GM18511 (cell line): ENCODE measurements at regions not wholly inside any gene's neighbourhood (a gene's known extent, or its start where the extent isn't known, plus 50 kb on each side); places are given as distances from the start of the nearest gene placed in this dataset.
"Not testable (repeated sequence)": the region's sequence is repeated elsewhere in the genome, so short reads cannot be mapped to it uniquely, and the experiment has no call there.

Experiments
- ATAC-seq: cut with Tn5 transposase; IDR thresholded peaks from one replicate; pipeline ENCODE4 v1.9.1; 2021; ENCODE audit warnings: mild to moderate bottlenecking, moderate library complexity; ENCODE audit not compliant: unreplicated experiment

- ATAC-seq = no peak
Measured at GRCh38 chrX:26908218-26908617, 554.9 kb downstream of the PPP4R3C start.

- no peak for ATAC-seq
Measured at GRCh38 chrX:26889574-26889973, 573.6 kb downstream of the PPP4R3C start.

DNA sequence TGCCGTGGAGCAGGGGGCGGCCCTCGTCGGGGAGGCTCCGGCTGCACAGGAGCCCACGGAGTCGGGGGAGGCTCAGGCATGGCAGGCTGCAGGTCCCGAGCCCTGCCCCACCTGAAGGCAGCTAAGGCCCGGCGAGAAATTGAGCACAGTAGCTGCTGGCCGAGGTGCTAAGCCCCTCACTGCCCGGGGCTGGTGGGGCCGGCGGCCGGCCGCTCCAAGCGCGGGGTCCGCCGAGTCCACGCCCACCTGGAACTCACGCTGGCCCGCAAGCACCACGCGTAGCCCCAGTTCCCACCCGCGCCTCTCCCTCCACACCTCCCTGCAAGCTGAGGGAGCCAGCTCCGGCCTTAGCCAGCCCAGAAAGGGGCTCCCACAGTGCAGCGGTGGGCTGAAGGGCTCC, 589.4 kb downstream of the PPP4R3C start:
- no peak for ATAC-seq

- no peak for ATAC-seq
Measured at GRCh38 chrX:26871967-26872366, 591.2 kb downstream of the PPP4R3C start.

DNA sequence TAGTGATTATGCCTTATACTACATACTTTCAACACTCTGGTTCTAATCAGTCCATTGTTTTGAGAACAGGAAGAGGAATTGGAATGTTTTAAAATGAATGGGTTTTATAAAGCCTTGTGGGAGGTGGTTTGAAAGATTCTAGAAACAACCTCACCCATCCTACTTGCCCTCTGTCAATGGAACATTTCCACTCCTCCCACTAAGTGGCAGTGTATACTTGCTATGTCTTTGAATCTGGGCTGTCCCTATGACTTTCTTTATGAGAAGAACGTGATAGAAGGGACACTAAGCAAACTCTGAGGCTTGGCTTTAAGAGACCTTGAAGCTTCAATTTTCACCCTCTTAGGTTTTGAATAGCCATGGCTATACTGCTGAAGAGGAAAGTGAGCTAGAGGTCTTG, 611.2 kb downstream of the PPP4R3C start:
- no peak for ATAC-seq

DNA sequence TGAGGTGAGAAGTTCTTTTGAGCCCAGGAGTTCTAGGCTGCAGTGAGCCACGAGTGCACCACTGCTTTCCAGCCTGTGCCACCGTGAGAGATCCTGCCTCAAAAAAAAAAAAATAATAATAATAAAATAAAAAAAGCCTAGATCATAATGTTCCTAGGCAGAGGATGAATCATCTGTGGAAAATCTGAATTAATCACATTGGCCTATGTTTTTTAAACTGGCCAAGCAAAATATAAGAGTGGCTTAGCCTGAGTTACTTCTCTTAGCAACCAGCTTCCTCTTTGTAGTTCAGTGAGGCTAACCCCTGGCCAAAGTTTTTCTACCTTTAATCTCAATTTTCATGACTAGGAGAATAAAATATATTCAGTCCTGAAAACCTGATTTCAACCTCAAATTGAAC, 614.6 kb downstream of the PPP4R3C start:
- no peak for ATAC-seq

DNA sequence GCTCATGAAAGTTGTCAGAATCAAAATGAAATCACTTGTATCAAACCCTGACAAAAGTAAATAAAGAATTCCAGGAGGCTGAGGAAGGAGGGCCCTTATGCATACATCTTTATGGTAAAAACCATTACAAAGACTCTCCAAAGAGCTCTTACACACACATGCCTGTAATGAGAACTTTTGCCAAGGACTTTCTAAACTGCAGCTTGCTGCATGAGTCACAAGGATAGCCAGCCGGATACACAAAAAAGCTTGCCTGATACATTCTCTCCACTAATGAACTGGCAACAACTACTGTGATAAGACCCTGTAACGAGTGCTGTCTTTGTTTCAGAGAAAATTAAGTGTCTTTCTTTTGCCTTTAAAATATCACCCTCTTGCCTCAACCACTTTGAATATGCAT, 618.1 kb downstream of the PPP4R3C start:
- no peak for ATAC-seq

- ATAC-seq = no peak
Measured at GRCh38 chrX:26822448-26822847, 606.5 kb downstream of the MAGEB5 start.

DNA sequence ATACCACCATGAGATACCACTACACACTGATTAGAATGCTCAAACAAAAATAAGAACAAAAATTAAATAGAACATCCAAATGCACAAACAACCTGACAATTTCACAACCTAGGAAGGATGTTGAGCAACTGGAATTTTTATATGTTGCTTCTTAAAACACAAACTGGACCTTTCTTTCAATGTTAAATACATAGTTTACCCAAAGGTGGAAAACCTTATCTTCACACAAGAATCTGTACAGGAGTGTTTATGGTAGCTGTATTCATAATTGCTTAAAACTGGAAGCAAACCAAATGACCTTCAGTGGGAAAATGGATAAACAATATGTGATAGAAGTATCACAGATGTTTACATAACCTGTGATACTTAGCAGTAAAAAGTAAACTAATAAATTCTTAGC, 573.8 kb downstream of the MAGEB5 start:
- ATAC-seq = no peak

DNA sequence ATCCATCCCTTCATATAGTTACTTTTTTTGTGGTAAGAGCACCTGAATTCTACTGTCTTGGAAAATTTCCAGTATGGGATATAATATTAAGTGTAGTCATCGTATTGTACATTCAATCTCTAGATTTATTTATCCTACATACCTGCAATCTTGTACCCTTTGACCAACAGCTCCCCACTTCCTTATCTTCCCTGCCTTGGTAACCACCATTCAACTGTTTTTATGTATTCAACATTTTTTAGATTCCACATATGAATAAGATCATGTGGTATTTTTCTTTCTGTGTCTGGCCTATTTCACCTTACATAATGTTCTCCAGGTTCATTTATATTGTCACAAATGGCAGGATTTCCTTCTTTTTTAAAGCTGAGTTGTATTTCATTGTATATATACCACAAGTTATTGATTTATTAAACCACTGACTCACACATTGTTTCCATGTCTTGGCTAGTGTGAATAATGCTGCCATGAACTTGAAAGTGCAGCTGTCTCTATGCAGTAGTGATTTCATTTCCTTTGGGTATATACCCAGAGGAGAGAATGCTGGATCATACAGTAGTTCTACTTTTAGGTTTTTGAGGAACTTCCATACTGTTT, 572.5 kb downstream of the MAGEB5 start:
- no peak for ATAC-seq

DNA sequence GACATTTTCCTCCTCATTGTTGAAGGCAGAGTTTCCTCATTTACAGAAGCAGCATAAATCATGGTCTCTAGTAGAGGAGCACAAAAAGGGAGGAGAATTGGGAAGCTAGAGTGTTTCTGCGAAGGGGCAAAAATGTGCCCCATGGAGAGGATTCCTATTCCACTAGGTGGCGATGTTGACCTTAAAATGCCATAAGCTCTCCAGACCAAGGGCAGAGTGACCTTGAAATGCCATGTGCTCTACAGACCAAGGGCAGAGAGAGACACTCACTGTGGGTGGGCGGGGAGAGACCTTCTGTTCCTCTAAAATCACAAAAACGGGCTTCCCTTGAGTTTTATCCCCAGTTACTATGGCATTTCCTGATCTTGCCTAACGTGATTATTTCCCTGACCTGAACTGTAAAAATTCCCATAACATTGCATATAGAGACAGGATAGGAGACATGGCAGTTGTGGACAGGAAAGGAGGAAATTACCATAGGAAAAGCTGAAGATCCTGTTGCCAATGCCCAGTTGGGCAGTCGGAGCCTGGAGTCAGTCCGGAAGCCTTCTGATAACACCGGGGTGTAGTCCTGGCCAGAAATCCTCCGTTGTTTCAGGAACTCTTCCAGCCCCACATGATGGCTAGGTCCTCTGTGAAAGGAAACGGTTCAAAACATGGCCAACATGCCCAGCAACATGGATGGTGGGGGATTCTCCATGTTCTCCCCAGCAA, 567.7 kb downstream of the MAGEB5 start:
- ATAC-seq = peak; percentile 83

DNA sequence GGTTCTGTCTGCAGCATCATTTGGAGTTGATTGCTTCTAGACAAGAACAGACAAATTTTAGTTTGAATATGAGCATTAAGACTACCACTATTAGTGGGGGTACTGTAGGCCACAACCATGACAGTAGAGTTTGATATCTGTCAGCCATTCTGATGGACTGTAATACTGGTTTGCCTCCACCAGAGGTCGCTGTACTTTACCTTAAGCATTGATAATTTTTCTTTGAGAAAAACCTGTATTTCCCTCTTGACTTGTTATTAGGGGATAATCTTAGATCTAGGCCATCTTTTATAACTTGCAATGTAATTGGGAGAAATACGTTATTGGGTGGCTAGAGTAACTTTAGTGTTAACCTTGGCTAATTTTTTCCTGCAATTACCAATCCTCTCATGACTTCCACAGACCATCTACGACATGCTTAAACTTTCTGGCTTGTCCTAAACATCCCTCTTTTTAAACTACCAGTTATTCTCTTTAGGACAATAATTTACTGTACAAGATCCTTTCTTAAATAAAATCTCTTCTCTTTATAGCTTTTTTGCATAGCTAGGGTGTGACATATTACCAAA, 562.4 kb downstream of the MAGEB5 start:
- ATAC-seq = no peak

- ATAC-seq = no peak
Measured at GRCh38 chrX:26762253-26762652, 546.3 kb downstream of the MAGEB5 start.

DNA sequence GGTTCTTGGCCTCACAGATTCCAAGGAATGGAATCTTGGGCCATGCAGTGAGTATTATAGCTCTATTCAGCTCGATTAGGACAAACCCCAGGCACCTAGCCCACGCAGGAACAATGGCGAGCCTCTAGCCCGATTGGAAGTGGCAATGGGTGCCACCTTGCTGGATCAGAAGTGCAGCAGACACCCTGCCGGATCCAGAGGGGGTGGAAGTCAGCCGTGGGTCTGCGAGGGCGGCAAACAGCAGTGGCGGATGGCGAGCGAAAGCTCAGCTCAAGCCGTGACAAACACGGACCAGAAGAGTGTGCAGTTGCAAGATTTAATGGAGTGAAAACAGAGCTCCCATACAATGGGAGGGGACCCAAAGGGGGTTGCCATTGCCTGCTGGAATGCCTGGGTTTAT, 539.8 kb downstream of the MAGEB5 start:
- not testable (repeated sequence) for ATAC-seq

DNA sequence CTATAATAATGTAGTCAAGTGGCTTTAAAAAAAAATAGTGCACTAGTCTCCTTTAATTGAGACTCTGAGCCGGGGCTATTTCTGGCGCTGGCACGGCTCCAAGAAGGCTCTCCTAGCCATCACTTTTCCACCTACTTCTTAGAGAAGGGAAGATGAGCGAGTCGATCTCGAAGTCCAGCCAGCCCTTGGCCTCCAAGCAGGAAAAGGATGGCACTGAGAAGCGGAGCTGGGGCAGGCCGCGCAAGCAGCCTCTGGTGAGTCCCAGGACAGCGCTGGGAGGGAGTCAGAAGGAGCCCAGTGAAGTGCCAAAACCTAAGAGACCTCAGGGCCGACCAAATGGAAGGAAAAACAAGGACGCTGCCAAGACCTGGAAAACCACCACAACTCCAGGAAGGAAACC, 531.9 kb downstream of the MAGEB5 start:
- no peak for ATAC-seq

GRCh38 chrX:26722666-26723428, 506.9 kb downstream of the MAGEB5 start:
- no peak for ATAC-seq

DNA sequence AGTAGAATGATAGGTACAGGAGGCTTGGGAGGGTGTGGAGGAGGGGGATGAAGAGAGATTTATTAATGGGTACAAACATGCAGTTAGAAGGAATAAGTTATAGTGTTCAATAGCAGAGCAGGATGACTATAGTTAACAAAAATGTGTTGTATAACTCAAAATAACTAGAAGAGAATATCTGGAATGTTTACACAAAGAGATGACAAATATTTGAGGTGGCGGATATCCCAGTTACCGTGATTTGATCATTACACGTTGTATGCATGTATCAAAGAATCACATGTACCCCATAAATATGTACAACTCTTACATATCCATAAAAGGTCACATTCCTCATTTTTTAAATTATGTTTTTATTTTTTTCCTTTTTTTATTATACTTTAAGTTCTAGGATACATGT, 456.6 kb downstream of the MAGEB5 start:
- ATAC-seq = no peak

GRCh38 chrX:26670521-26670920, 454.6 kb downstream of the MAGEB5 start:
- ATAC-seq = no peak

- no peak for ATAC-seq
Measured at GRCh38 chrX:26664919-26665318, 448.9 kb downstream of the MAGEB5 start.

DNA sequence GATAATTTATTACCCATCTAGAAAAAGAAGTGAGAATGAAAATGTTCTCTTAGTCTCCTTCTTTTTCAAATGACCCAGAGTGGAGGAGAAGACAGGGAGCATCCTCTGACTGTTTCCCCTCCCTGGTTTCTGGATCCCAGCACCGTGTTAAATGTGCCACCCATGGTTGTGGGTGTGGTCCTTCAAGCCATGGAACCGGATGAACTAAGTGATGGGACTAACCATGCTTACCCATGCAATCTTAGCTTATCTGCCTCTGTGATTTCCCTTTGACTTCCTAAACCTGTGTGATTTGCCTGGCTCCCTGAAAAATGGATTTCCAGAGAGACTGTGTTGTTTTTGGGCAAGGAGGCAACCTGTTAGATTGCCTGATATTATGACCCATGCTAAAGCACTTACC, 437.1 kb downstream of the MAGEB5 start:
- ATAC-seq = no peak

GRCh38 chrX:26651755-26652154, 435.8 kb downstream of the MAGEB5 start:
- no peak for ATAC-seq

GRCh38 chrX:26649534-26649933, 433.6 kb downstream of the MAGEB5 start:
- ATAC-seq = peak; percentile 55
